ENCODE measurements at regions not wholly inside any gene's neighbourhood (a gene's known extent, or its start where the extent isn't known, plus 50 kb on each side); places are given as distances from the start of the nearest gene placed in this dataset.

DNA sequence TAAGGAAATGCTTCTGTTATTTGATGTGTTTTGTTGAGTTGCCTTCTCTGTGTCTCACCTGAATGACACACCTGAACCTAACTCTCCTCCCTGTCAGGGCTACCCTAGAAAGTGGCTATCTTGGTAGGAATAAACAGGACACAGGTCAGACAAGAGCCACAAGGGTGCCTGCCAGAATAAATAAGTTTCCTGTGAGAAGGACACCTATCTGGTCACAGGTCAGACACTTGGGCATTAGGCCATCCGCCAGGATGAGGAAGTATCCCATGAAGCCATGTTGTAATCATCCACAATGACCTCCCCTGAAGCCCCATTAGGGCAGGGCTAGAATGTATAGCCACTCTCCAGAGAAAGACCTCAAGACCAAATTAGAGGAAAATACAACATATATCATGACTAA lies 318.8 kb downstream of the ZNF674 start:
- TF ChIP-seq ZKSCAN8 (CRISPR knock-in tag; IDR thresholded peaks at IDR 0.05; ENCODE audit: borderline replicate concordance) (no peak), RAD21 (CRISPR knock-in tag; IDR thresholded peaks at IDR 0.05) (no peak), ZMYM3 (CRISPR knock-in tag; IDR thresholded peaks at IDR 0.05) (no peak)
- TF ChIP-seq, protein P1, sequence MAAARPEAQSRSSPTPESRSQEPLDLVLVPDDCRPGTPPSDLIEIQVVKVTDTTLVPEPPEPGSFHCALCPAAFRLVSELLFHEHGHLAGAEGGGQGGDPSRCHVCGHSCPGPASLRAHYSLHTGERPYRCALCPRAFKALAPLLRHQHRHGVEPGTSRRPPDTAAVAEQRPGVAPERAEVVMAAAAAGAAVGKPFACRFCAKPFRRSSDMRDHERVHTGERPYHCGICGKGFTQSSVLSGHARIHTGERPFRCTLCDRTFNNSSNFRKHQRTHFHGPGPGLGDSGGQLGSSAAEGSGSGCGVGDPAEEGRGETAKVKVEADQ (CRISPR knock-in tag; IDR thresholded peaks at IDR 0.05; ENCODE audit: borderline replicate concordance): no peak
